ENCODE measurements at regions not wholly inside any gene's neighbourhood (a gene's known extent, or its start where the extent isn't known, plus 50 kb on each side); places are given as distances from the start of the nearest gene placed in this dataset.

- Histone ChIP-seq H3K9me3 (ENCODE audit: control insufficient read depth, insufficient read depth, low read length) (no peaks in the 10 kb centered on the region), H3K4me1 (ENCODE audit: insufficient read depth, low read length) (peaks cover 9% of the 10 kb centered on the region; the same call in 1 of the 2 replicates), H3K9ac (ENCODE audit: low read depth, low read length) (no peak overlapping the region), H3K36me3 (ENCODE audit: insufficient read depth, low read length) (no peaks in the 10 kb centered on the region)
Observed at GRCh38 chr2:12251121-12251520, 465.6 kb upstream of the TRIB2 start.

GRCh38 chr2:12251749-12252148 lies 465.0 kb upstream of the TRIB2 start:
- H3K9me3 ChIP-seq (ENCODE audit: control insufficient read depth, insufficient read depth, low read length), result no peaks in the 10 kb centered on the region
- H3K4me1 ChIP-seq (ENCODE audit: insufficient read depth, low read length), result peaks cover 9% of the 10 kb centered on the region; the same call in 1 of the 2 replicates
- no peaks in the 10 kb centered on the region for H3K36me3 ChIP-seq (ENCODE audit: insufficient read depth, low read length)
- no peak overlapping the region for H3K9ac ChIP-seq (ENCODE audit: low read depth, low read length)

DNA sequence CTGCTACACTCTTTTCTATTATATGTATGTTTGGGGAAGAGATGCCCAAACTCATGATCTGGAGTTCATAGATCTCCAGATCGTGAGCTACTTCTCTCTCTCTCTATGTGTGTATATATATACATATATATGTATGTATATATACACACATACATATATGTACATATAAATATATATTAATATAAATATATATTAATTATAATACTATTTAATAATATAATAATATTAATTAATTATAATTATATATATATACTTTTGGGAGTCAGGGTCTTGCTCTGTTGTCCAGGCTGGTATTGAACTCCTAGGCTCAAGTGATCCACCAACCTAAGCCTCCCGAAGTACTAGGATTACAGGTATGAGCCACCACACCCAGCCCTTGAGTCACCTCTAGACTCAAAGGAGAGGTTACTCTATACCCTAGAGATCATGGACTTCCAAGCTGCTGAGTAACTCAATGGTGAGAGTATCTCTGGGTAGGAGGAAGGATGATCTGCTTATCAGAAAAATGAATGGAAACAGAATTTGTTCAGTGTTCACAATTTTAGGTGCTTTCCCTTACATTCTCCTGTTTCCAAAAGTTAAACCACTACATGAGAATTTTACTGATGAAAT lies 463.5 kb upstream of the TRIB2 start:
- Histone ChIP-seq H3K4me1 (ENCODE audit: insufficient read depth, low read length) (peaks cover 9% of the 10 kb centered on the region; the same call in 1 of the 2 replicates), H3K9ac (ENCODE audit: low read depth, low read length) (no peak overlapping the region), H3K9me3 (ENCODE audit: control insufficient read depth, insufficient read depth, low read length) (no peaks in the 10 kb centered on the region), H3K36me3 (ENCODE audit: insufficient read depth, low read length) (no peaks in the 10 kb centered on the region)

- Histone ChIP-seq H3K4me1 (ENCODE audit: insufficient read depth, low read length) (peaks cover 9% of the 10 kb centered on the region; the same call in 1 of the 2 replicates), H3K9me3 (ENCODE audit: control insufficient read depth, insufficient read depth, low read length) (no peaks in the 10 kb centered on the region), H3K36me3 (ENCODE audit: insufficient read depth, low read length) (no peaks in the 10 kb centered on the region), H3K9ac (ENCODE audit: low read depth, low read length) (no peak overlapping the region)
Observed at GRCh38 chr2:12254280-12254860, 462.4 kb upstream of the TRIB2 start.

- Histone ChIP-seq H3K9me3 (ENCODE audit: control insufficient read depth, insufficient read depth, low read length) (no peaks in the 10 kb centered on the region), H3K36me3 (ENCODE audit: insufficient read depth, low read length) (no peaks in the 10 kb centered on the region), H3K4me1 (ENCODE audit: insufficient read depth, low read length) (peaks cover 9% of the 10 kb centered on the region; the same call in 1 of the 2 replicates), H3K9ac (ENCODE audit: low read depth, low read length) (no peak overlapping the region)
Observed at GRCh38 chr2:12256206-12256605, 460.5 kb upstream of the TRIB2 start.

DNA sequence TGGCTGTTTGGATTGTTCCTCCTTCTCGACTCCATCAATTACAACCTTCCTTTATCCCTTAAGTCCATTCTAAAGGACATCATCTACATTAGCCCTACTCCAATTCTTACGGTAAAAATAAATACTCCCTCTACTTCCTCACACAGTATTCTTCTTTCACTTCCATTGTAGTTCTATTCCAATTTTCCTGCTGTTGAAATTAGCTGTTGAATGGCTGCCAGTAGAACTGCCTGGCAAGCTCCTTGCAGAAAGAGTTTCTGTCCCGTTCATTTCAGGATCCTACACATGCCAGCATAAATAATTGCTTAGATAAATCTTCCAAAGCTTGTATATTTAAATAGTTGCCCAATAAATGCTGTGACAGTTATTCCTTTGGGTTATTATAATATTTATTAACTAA lies 459.3 kb upstream of the TRIB2 start:
- H3K9me3 ChIP-seq (ENCODE audit: control insufficient read depth, insufficient read depth, low read length), result no peaks in the 10 kb centered on the region
- H3K36me3 ChIP-seq (ENCODE audit: insufficient read depth, low read length), result no peaks in the 10 kb centered on the region
- H3K9ac ChIP-seq (ENCODE audit: low read depth, low read length), result no peak overlapping the region
- H3K4me1 ChIP-seq (ENCODE audit: insufficient read depth, low read length), result peaks cover 12% of the 10 kb centered on the region; the same call in 1 of the 2 replicates

DNA sequence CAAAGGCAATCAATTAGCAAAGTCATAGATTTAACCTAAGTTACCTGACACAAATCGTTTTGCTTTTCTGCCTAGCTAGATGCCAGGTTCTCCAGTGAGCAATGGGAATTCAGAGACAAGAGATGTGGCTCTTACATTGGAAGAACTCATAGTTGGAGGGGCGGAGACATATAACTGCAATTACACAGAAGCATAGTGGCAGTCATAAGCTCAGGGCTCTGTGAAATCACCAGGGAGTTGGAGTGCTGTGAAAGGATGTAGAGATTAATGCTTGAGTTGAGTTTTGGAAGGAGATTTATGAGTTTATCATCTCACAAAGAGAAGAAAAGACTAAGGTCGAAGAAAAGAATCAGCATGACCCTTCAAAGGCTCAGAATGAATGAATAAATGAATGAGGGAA lies 457.2 kb upstream of the TRIB2 start:
- Histone ChIP-seq H3K9ac (ENCODE audit: low read depth, low read length) (no peak overlapping the region), H3K9me3 (ENCODE audit: control insufficient read depth, insufficient read depth, low read length) (no peaks in the 10 kb centered on the region), H3K4me1 (ENCODE audit: insufficient read depth, low read length) (peaks cover 32% of the 10 kb centered on the region), H3K36me3 (ENCODE audit: insufficient read depth, low read length) (no peaks in the 10 kb centered on the region)

DNA sequence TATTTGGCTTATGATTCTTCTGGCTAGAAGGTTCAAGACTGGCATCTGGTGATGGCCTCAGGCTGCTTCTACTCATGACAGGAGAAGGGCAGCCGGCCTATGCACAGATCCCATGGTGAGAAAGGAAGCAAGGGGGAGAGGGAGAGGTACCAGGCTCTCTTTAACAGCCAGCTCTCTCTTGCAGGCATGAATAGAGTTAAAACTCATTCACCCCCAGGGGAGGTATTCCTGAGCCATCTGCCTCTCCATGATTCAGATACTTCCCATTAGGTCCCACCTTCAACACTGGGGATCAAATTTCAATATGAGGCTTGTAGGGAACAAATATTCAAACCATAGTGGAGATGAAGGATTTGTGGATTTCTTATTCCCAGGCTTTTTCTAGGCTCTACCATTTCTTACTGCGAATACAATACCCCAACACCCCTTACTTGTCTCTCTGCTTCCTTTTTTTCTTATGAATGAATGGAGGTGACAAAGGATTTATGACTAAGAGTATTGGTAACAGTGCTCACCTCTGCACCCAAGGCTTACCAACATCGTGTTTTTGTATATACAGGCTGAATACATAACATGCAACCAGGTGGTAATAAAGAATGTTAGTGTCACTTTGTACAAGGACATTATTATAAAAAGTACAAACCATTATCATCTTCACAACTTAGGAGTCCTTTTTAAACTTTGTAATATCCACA lies 454.6 kb upstream of the TRIB2 start:
- Histone ChIP-seq H3K4me1 (ENCODE audit: insufficient read depth, low read length) (peaks cover 25% of the 10 kb centered on the region), H3K9ac (ENCODE audit: low read depth, low read length) (no peak overlapping the region), H3K36me3 (ENCODE audit: insufficient read depth, low read length) (no peaks in the 10 kb centered on the region), H3K9me3 (ENCODE audit: control insufficient read depth, insufficient read depth, low read length) (no peaks in the 10 kb centered on the region)

DNA sequence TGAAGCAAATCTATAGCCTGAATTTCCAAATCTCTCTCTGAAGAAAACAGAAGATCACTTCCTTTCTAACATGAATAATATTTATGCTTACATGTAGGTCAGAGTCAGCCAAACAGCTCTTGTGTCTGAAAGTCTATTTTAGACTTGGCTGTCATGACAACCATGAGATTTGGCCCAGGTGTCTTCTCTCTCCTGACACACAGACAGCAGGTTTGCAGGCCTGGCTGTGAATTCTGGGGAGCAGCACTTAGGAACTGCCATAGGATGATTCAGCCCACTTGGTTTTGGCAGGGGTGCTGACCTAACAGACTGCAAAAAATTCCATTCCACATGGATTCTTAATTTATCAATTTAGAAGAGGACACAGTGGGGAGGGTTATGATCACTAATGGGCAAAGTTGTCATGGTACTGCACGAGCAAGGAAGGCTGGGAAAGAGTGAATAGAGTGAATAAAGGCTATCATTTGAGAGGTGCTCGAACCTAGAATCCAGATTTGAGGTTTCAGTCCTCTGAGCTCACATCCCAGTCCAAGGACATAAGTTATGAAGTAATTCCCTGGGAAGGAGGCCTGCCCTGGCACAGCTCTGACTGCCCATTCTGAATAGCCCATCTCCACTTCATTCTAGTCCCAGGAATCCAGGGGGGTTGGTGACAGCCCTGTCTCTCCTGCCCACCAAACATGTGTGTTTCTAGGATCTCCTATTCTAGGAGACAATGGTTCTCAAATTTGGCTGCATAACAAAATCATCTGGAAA lies 453.9 kb upstream of the TRIB2 start:
- no peak overlapping the region for H3K9ac ChIP-seq (ENCODE audit: low read depth, low read length)
- no peaks in the 10 kb centered on the region for H3K36me3 ChIP-seq (ENCODE audit: insufficient read depth, low read length)
- H3K9me3 ChIP-seq (ENCODE audit: control insufficient read depth, insufficient read depth, low read length), result no peaks in the 10 kb centered on the region
- H3K4me1 ChIP-seq (ENCODE audit: insufficient read depth, low read length), result peaks cover 25% of the 10 kb centered on the region

DNA sequence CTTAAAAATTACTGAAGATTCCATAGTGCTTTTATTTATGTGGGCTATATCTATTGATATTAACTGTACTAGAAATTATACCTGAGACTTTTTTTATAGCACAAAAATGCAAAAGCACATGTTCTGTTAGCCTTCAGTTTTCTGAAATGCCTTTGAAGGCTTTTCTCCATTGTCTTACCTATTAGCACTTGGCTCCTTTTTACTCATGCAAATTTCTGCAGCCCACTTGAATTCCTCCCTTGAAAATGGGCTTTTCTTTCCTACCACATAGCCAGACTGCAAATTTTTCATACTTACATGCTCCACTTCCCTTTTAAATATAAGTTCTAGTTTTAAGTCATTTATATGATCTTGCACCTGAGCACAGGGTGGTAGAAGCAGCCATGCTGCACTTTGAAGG lies 453.0 kb upstream of the TRIB2 start:
- H3K9me3 ChIP-seq (ENCODE audit: control insufficient read depth, insufficient read depth, low read length), result no peaks in the 10 kb centered on the region
- H3K9ac ChIP-seq (ENCODE audit: low read depth, low read length), result no peak overlapping the region
- H3K4me1 ChIP-seq (ENCODE audit: insufficient read depth, low read length), result peaks cover 25% of the 10 kb centered on the region
- H3K36me3 ChIP-seq (ENCODE audit: insufficient read depth, low read length), result no peaks in the 10 kb centered on the region

- H3K36me3 ChIP-seq (ENCODE audit: insufficient read depth, low read length), result no peaks in the 10 kb centered on the region
- no peaks in the 10 kb centered on the region for H3K9me3 ChIP-seq (ENCODE audit: control insufficient read depth, insufficient read depth, low read length)
- no peak overlapping the region for H3K9ac ChIP-seq (ENCODE audit: low read depth, low read length)
- peaks cover 25% of the 10 kb centered on the region for H3K4me1 ChIP-seq (ENCODE audit: insufficient read depth, low read length)
Observed at GRCh38 chr2:12264146-12264545, 452.6 kb upstream of the TRIB2 start.

DNA sequence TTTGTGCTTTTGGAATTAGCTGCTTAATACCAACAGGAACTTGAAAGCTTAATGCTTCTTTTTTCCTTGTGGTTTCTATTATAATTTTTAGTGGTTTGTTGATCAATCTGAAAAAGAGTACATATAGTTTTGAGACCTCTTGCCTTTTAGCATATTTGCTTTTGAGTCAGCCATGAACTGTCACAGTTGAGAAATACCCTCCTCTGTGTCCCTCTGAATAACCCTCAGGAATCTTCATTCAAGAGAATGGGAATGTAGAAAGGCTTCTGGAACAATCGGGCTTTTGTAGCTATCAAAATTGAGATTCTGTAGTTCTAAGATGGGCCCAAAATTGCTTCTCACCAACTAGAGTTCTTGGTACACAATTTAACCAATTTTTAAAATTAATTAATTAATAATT lies 451.1 kb upstream of the TRIB2 start:
- Histone ChIP-seq H3K36me3 (ENCODE audit: insufficient read depth, low read length) (no peaks in the 10 kb centered on the region), H3K9ac (ENCODE audit: low read depth, low read length) (no peak overlapping the region), H3K4me1 (ENCODE audit: insufficient read depth, low read length) (peaks cover 25% of the 10 kb centered on the region), H3K9me3 (ENCODE audit: control insufficient read depth, insufficient read depth, low read length) (no peaks in the 10 kb centered on the region)

GRCh38 chr2:12267042-12267441 lies 449.7 kb upstream of the TRIB2 start:
- no peaks in the 10 kb centered on the region for H3K36me3 ChIP-seq (ENCODE audit: insufficient read depth, low read length)
- H3K9ac ChIP-seq (ENCODE audit: low read depth, low read length), result no peak overlapping the region
- H3K4me1 ChIP-seq (ENCODE audit: insufficient read depth, low read length), result peaks cover 26% of the 10 kb centered on the region
- H3K9me3 ChIP-seq (ENCODE audit: control insufficient read depth, insufficient read depth, low read length), result no peaks in the 10 kb centered on the region

DNA sequence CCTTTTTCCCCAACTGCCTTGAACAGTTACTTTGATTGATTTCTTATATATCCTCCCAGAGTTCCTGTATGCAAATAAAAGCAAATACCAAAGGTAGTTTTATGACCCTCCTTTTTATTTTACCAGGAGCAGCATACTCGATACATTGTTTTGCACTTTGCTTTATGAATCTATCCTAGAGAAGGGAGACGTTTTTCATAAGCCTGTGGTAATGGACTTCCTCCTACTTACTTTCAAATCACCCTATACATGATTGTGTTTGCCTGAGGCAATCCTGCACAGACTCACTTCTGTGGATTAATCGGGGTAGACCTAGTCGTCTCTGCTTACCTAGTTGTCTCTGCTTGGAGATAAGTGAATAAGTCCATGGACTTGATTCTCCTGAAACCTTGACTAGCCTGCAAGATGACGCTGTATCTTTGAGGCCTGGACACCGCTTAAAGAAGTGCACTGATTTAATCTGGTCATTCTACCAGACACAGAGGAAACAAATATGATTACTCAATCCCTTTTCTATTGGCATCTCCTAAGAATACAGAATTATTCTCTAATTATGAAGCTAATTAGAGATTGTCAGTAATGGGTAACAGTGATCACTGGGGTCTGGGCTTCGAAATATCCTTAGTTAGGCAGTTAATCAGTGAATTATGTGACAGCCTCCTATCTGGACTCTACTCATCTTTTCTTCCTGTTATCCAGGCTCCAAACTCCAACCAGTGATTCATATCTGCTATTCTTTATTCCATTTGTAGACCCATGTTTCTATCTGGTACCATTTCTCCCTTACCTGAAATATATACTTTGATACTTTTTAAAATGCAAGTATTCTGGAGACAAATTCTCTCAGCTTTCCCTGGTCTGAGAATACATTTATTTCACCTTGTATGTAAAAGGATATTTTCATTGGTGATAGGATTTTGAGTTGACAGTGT lies 447.4 kb upstream of the TRIB2 start:
- Histone ChIP-seq H3K36me3 (ENCODE audit: insufficient read depth, low read length) (no peaks in the 10 kb centered on the region), H3K9me3 (ENCODE audit: control insufficient read depth, insufficient read depth, low read length) (no peaks in the 10 kb centered on the region), H3K9ac (ENCODE audit: low read depth, low read length) (no peak overlapping the region), H3K4me1 (ENCODE audit: insufficient read depth, low read length) (peaks cover 7% of the 10 kb centered on the region; the same call in 1 of the 2 replicates)
